ENCODE measurements at regions not wholly inside any gene's neighbourhood (a gene's known extent, or its start where the extent isn't known, plus 50 kb on each side); places are given as distances from the start of the nearest gene placed in this dataset.

GRCh38 chr1:87268111-87268510, 60.6 kb upstream of the LMO4 start:
- TF ChIP-seq CTCF (IDR thresholded peaks at IDR 0.05) (no peak), POLR2A (IDR thresholded peaks at IDR 0.05; ENCODE audit: low read depth) (no peak), POLR2AphosphoS5 (IDR thresholded peaks at IDR 0.05) (no peak), EP300 (IDR thresholded peaks at IDR 0.05) (no peak)

Measured in esophagus muscularis mucosa (tissue), 4 donors.